HepG2 (cell line): ENCODE measurements at regions not wholly inside any gene's neighbourhood (a gene's known extent, or its start where the extent isn't known, plus 50 kb on each side); places are given as distances from the start of the nearest gene placed in this dataset.

ENCODE experiments used
- ATF2 ChIP-seq: sonication (generic); formaldehyde crosslinking; IDR thresholded peaks from 2 replicates; pipeline ENCODE4 v1.4.0; 2020; ENCODE audit warnings: missing genetic modification reagents
- CREBL2 ChIP-seq: sonication (generic); formaldehyde crosslinking; IDR thresholded peaks from 2 replicates; pipeline ENCODE4 v1.8.1; 2023; ENCODE audit warnings: missing genetic modification reagents, mild to moderate bottlenecking, borderline replicate concordance
- DPF2 ChIP-seq: sonication (generic); formaldehyde crosslinking; IDR thresholded peaks from 2 replicates; pipeline ENCODE4 v1.4.0; 2020; ENCODE audit warnings: mild to moderate bottlenecking, low read depth, missing genetic modification reagents, borderline replicate concordance
- GPN1 ChIP-seq: sonication (generic); formaldehyde crosslinking; IDR thresholded peaks from 2 replicates; pipeline ENCODE4 v1.5.1; 2020; ENCODE audit warnings: missing genetic modification reagents, borderline replicate concordance
- KDM5A ChIP-seq: fragments of 200-600 bp; sonication (generic); IDR thresholded peaks from 2 replicates; pipeline ENCODE4 v1.7.0; 2018; ENCODE audit warnings: antibody characterized with exemption, mild to moderate bottlenecking, low read length, borderline replicate concordance
- MTA1 ChIP-seq: sonication (generic); formaldehyde crosslinking; IDR thresholded peaks from 2 replicates; pipeline ENCODE4 v1.4.0; 2020; ENCODE audit warnings: missing genetic modification reagents, mild to moderate bottlenecking, borderline replicate concordance
- PCBP1 ChIP-seq: fragments of 200-400 bp; formaldehyde crosslinking; IDR thresholded peaks from 2 replicates; pipeline ENCODE4 v1.6.1; 2017; ENCODE audit warnings: mild to moderate bottlenecking, low read depth, low read length, borderline replicate concordance
- POLR2AphosphoS5 ChIP-seq: IDR thresholded peaks from 2 replicates; pipeline ENCODE4 v1.6.1; 2012; ENCODE audit warnings: low read depth, low read length
- RAD21 ChIP-seq: fragments of 450-650 bp; formaldehyde crosslinking; IDR thresholded peaks from 2 replicates; pipeline ENCODE4 v1.5.0; 2020; ENCODE audit warnings: mild to moderate bottlenecking
- REPIN1 ChIP-seq: sonication (generic); formaldehyde crosslinking; IDR thresholded peaks from 2 replicates; pipeline ENCODE4 v1.8.0; 2022; ENCODE audit warnings: missing genetic modification reagents, low read depth, mild to moderate bottlenecking, borderline replicate concordance
- TAF15 ChIP-seq: fragments of 200-400 bp; formaldehyde crosslinking; IDR thresholded peaks from one replicate; pipeline ENCODE4 v1.6.1; 2018; ENCODE audit warnings: mild to moderate bottlenecking, low read depth, low read length; ENCODE audit not compliant: poor library complexity, severe bottlenecking
- TGIF2 ChIP-seq: IDR thresholded peaks from 2 replicates; pipeline ENCODE4 v1.6.1; 2016; ENCODE audit warnings: control low read depth, missing compliant biosample characterization
- ZMYM2 ChIP-seq: sonication (generic); formaldehyde crosslinking; IDR thresholded peaks from 2 replicates; pipeline ENCODE4 v1.8.0; 2022; ENCODE audit warnings: mild to moderate bottlenecking, missing genetic modification reagents
- ZMYM3 ChIP-seq: sonication (generic); formaldehyde crosslinking; IDR thresholded peaks from 2 replicates; pipeline ENCODE4 v1.5.1; 2020; ENCODE audit warnings: mild to moderate bottlenecking, missing genetic modification reagents
- ZNF207 ChIP-seq: fragments of 450-650 bp; IDR thresholded peaks from 2 replicates; pipeline ENCODE4 v1.6.1; 2016; ENCODE audit warnings: antibody characterized with exemption, borderline replicate concordance
- ZNF512B ChIP-seq: sonication (generic); formaldehyde crosslinking; IDR thresholded peaks from 2 replicates; pipeline ENCODE4 v1.5.1; 2020; ENCODE audit warnings: missing genetic modification reagents, mild to moderate bottlenecking, borderline replicate concordance
- ZNF687 ChIP-seq: sonication (generic); formaldehyde crosslinking; IDR thresholded peaks from 2 replicates; pipeline ENCODE4 v1.5.1; 2020; ENCODE audit warnings: mild to moderate bottlenecking, missing genetic modification reagents, moderate library complexity
- ZNF691 ChIP-seq: sonication (generic); formaldehyde crosslinking; IDR thresholded peaks from 2 replicates; pipeline ENCODE4 v1.4.0; 2020; ENCODE audit warnings: missing genetic modification reagents, low read depth, mild to moderate bottlenecking, borderline replicate concordance
- ZNF761 ChIP-seq: sonication (generic); formaldehyde crosslinking; conservative IDR thresholded peaks from 2 replicates; pipeline ENCODE4 v1.4.0; 2020; ENCODE audit warnings: mild to moderate bottlenecking, missing genetic modification reagents

- TF ChIP-seq RAD21 (CRISPR knock-in tag) (no peak), CREBL2 (CRISPR knock-in tag) (no peak), KDM5A (no peak), MTA1 (CRISPR knock-in tag) (no peak; the same call in 1 of the 2 replicates), ZNF687 (CRISPR knock-in tag) (0 out of 2 replicates have a peak, but pooled peaks have one; percentile 9), ZMYM3 (peak; percentile 89), ATF2 (CRISPR knock-in tag) (no peak), ZMYM2 (CRISPR knock-in tag) (peak; percentile 36; the same call in 1 of the 2 replicates), ZNF761 (CRISPR knock-in tag) (no peak), DPF2 (CRISPR knock-in tag) (no peak), GPN1 (CRISPR knock-in tag) (no peak), ZNF512B (CRISPR knock-in tag) (no peak), TAF15 (no peak), TGIF2 (CRISPR knock-in tag) (no peak), ZNF207 (no peak), PCBP1 (no peak), POLR2AphosphoS5 (no peak), ZNF691 (CRISPR knock-in tag) (0 out of 2 replicates have a peak, but pooled peaks have one; percentile 6), REPIN1 (CRISPR knock-in tag) (no peak)
These were observed 97.4 kb upstream of the ID2 start (continued) for GRCh38 chr2:8584174-8585066.
